ENCODE measurements at regions not wholly inside any gene's neighbourhood (a gene's known extent, or its start where the extent isn't known, plus 50 kb on each side); places are given as distances from the start of the nearest gene placed in this dataset.
"Not testable (repeated sequence)": the region's sequence is repeated elsewhere in the genome, so short reads cannot be mapped to it uniquely, and the experiment has no call there.

- H3K9ac ChIP-seq (ENCODE audit: low read depth in 1 of 2, low read length in 2 of 2) = no peak overlapping the region
- no peaks in the 10 kb centered on the region for H3K9me3 ChIP-seq (ENCODE audit: control insufficient read depth in 1 of 2, low read length in 2 of 2)
- H3K4me3 ChIP-seq (ENCODE audit: low read depth in 1 of 2, low read length in 2 of 2) = no peak overlapping the region
- no peak overlapping the region for H3K27ac ChIP-seq (ENCODE audit: low read depth, low read length)
- H3K4me1 ChIP-seq (ENCODE audit: control insufficient read depth in 1 of 2, insufficient read depth in 2 of 2, low read length in 2 of 2) = peaks cover 14 to 20% of the 10 kb centered on the region in 2 donors
- no peaks in the 10 kb centered on the region for H3K36me3 ChIP-seq (ENCODE audit: control insufficient read depth in 1 of 2, insufficient read depth in 2 of 2, low read length in 2 of 2)
- H3K27me3 ChIP-seq (ENCODE audit: control insufficient read depth in 1 of 2, insufficient read depth in 2 of 2, low read length in 2 of 2) = no peaks in the 10 kb centered on the region
Observed at GRCh38 chr10:21368022-21368582, 157.4 kb downstream of the SKIDA1 start.

- H3K4me1 ChIP-seq (ENCODE audit: control insufficient read depth in 1 of 2, insufficient read depth in 2 of 2, low read length in 2 of 2) = peaks cover 12 to 19% of the 10 kb centered on the region in 2 donors
- H3K9ac ChIP-seq (ENCODE audit: low read depth in 1 of 2, low read length in 2 of 2); H3K27me3 ChIP-seq (ENCODE audit: control insufficient read depth in 1 of 2, insufficient read depth in 2 of 2, low read length in 2 of 2); H3K4me3 ChIP-seq (ENCODE audit: low read depth in 1 of 2, low read length in 2 of 2); H3K9me3 ChIP-seq (ENCODE audit: control insufficient read depth in 1 of 2, low read length in 2 of 2); H3K36me3 ChIP-seq (ENCODE audit: control insufficient read depth in 1 of 2, insufficient read depth in 2 of 2, low read length in 2 of 2); H3K27ac ChIP-seq (ENCODE audit: low read depth, low read length): not testable (repeated sequence)
Observed at GRCh38 chr10:21366108-21366507, 159.4 kb downstream of the SKIDA1 start.

GRCh38 chr10:21364196-21365114 lies 161.0 kb downstream of the SKIDA1 start:
- Histone ChIP-seq H3K27me3 (ENCODE audit: control insufficient read depth in 1 of 2, insufficient read depth in 2 of 2, low read length in 2 of 2) (no peaks in the 10 kb centered on the region), H3K4me1 (ENCODE audit: control insufficient read depth in 1 of 2, insufficient read depth in 2 of 2, low read length in 2 of 2) (peaks cover 12 to 19% of the 10 kb centered on the region in 2 donors), H3K27ac (ENCODE audit: low read depth, low read length) (peak overlapping the region; percentile 17), H3K4me3 (ENCODE audit: low read depth in 1 of 2, low read length in 2 of 2) (no peak overlapping the region), H3K9ac (ENCODE audit: low read depth in 1 of 2, low read length in 2 of 2) (no peak overlapping the region), H3K36me3 (ENCODE audit: control insufficient read depth in 1 of 2, insufficient read depth in 2 of 2, low read length in 2 of 2) (no peaks in the 10 kb centered on the region), H3K9me3 (ENCODE audit: control insufficient read depth in 1 of 2, low read length in 2 of 2) (no peaks in the 10 kb centered on the region)

GRCh38 chr10:21363731-21364104 lies 161.8 kb downstream of the SKIDA1 start:
- Histone ChIP-seq H3K27ac (ENCODE audit: low read depth, low read length) (no peak overlapping the region), H3K9ac (ENCODE audit: low read depth in 1 of 2, low read length in 2 of 2) (no peak overlapping the region), H3K36me3 (ENCODE audit: control insufficient read depth in 1 of 2, insufficient read depth in 2 of 2, low read length in 2 of 2) (no peaks in the 10 kb centered on the region), H3K9me3 (ENCODE audit: control insufficient read depth in 1 of 2, low read length in 2 of 2) (no peaks in the 10 kb centered on the region), H3K4me1 (ENCODE audit: control insufficient read depth in 1 of 2, insufficient read depth in 2 of 2, low read length in 2 of 2) (peaks cover 12 to 19% of the 10 kb centered on the region in 2 donors), H3K4me3 (ENCODE audit: low read depth in 1 of 2, low read length in 2 of 2) (no peak overlapping the region), H3K27me3 (ENCODE audit: control insufficient read depth in 1 of 2, insufficient read depth in 2 of 2, low read length in 2 of 2) (no peaks in the 10 kb centered on the region)

- Histone ChIP-seq H3K4me1 (ENCODE audit: control insufficient read depth in 1 of 2, insufficient read depth in 2 of 2, low read length in 2 of 2) (peaks cover 12 to 19% of the 10 kb centered on the region in 2 donors), H3K27me3 (ENCODE audit: control insufficient read depth in 1 of 2, insufficient read depth in 2 of 2, low read length in 2 of 2) (no peaks in the 10 kb centered on the region), H3K27ac (ENCODE audit: low read depth, low read length) (no peak overlapping the region), H3K36me3 (ENCODE audit: control insufficient read depth in 1 of 2, insufficient read depth in 2 of 2, low read length in 2 of 2) (no peaks in the 10 kb centered on the region), H3K9me3 (ENCODE audit: control insufficient read depth in 1 of 2, low read length in 2 of 2) (no peaks in the 10 kb centered on the region), H3K4me3 (ENCODE audit: low read depth in 1 of 2, low read length in 2 of 2) (no peak overlapping the region), H3K9ac (ENCODE audit: low read depth in 1 of 2, low read length in 2 of 2) (no peak overlapping the region)
Observed at GRCh38 chr10:21363092-21363730, 162.3 kb downstream of the SKIDA1 start.

- Histone ChIP-seq H3K9ac (ENCODE audit: low read depth in 1 of 2, low read length in 2 of 2) (no peak overlapping the region), H3K4me1 (ENCODE audit: control insufficient read depth in 1 of 2, insufficient read depth in 2 of 2, low read length in 2 of 2) (peaks cover 4 to 13% of the 10 kb centered on the region in 2 donors), H3K27me3 (ENCODE audit: control insufficient read depth in 1 of 2, insufficient read depth in 2 of 2, low read length in 2 of 2) (no peaks in the 10 kb centered on the region), H3K27ac (ENCODE audit: low read depth, low read length) (no peak overlapping the region), H3K36me3 (ENCODE audit: control insufficient read depth in 1 of 2, insufficient read depth in 2 of 2, low read length in 2 of 2) (no peaks in the 10 kb centered on the region), H3K9me3 (ENCODE audit: control insufficient read depth in 1 of 2, low read length in 2 of 2) (no peaks in the 10 kb centered on the region), H3K4me3 (ENCODE audit: low read depth in 1 of 2, low read length in 2 of 2) (no peak overlapping the region)
Observed at GRCh38 chr10:21359202-21359601, 166.3 kb downstream of the SKIDA1 start.

- no peaks in the 10 kb centered on the region for H3K36me3 ChIP-seq (ENCODE audit: control insufficient read depth in 1 of 2, insufficient read depth in 2 of 2, low read length in 2 of 2)
- no peaks in the 10 kb centered on the region for H3K9me3 ChIP-seq (ENCODE audit: control insufficient read depth in 1 of 2, low read length in 2 of 2)
- H3K27ac ChIP-seq (ENCODE audit: low read depth, low read length) = no peak overlapping the region
- H3K4me1 ChIP-seq (ENCODE audit: control insufficient read depth in 1 of 2, insufficient read depth in 2 of 2, low read length in 2 of 2) = no peaks in the 10 kb centered on the region
- H3K27me3 ChIP-seq (ENCODE audit: control insufficient read depth in 1 of 2, insufficient read depth in 2 of 2, low read length in 2 of 2) = no peaks in the 10 kb centered on the region
- H3K4me3 ChIP-seq (ENCODE audit: low read depth in 1 of 2, low read length in 2 of 2) = no peak overlapping the region
- no peak overlapping the region for H3K9ac ChIP-seq (ENCODE audit: low read depth in 1 of 2, low read length in 2 of 2)
Observed at GRCh38 chr10:21355591-21356011, 169.9 kb downstream of the SKIDA1 start.

- H3K9ac ChIP-seq (ENCODE audit: low read depth in 1 of 2, low read length in 2 of 2) = no peak overlapping the region
- H3K36me3 ChIP-seq (ENCODE audit: control insufficient read depth in 1 of 2, insufficient read depth in 2 of 2, low read length in 2 of 2) = no peaks in the 10 kb centered on the region
- H3K9me3 ChIP-seq (ENCODE audit: control insufficient read depth in 1 of 2, low read length in 2 of 2) = no peaks in the 10 kb centered on the region
- H3K27me3 ChIP-seq (ENCODE audit: control insufficient read depth in 1 of 2, insufficient read depth in 2 of 2, low read length in 2 of 2) = no peaks in the 10 kb centered on the region
- no peak overlapping the region for H3K4me3 ChIP-seq (ENCODE audit: low read depth in 1 of 2, low read length in 2 of 2)
- no peaks in the 10 kb centered on the region for H3K4me1 ChIP-seq (ENCODE audit: control insufficient read depth in 1 of 2, insufficient read depth in 2 of 2, low read length in 2 of 2)
- H3K27ac ChIP-seq (ENCODE audit: low read depth, low read length) = no peak overlapping the region
Observed at GRCh38 chr10:21352886-21353285, 172.6 kb downstream of the SKIDA1 start.

- H3K4me1 ChIP-seq (ENCODE audit: control insufficient read depth in 1 of 2, insufficient read depth in 2 of 2, low read length in 2 of 2); H3K9ac ChIP-seq (ENCODE audit: low read depth in 1 of 2, low read length in 2 of 2); H3K4me3 ChIP-seq (ENCODE audit: low read depth in 1 of 2, low read length in 2 of 2); H3K36me3 ChIP-seq (ENCODE audit: control insufficient read depth in 1 of 2, insufficient read depth in 2 of 2, low read length in 2 of 2); H3K27ac ChIP-seq (ENCODE audit: low read depth, low read length); H3K27me3 ChIP-seq (ENCODE audit: control insufficient read depth in 1 of 2, insufficient read depth in 2 of 2, low read length in 2 of 2); H3K9me3 ChIP-seq (ENCODE audit: control insufficient read depth in 1 of 2, low read length in 2 of 2): not testable (repeated sequence)
Observed at GRCh38 chr10:21351594-21351993, 173.9 kb downstream of the SKIDA1 start.

- Histone ChIP-seq H3K27ac (ENCODE audit: low read depth, low read length) (no peak overlapping the region), H3K4me1 (ENCODE audit: control insufficient read depth in 1 of 2, insufficient read depth in 2 of 2, low read length in 2 of 2) (no peaks in the 10 kb centered on the region), H3K4me3 (ENCODE audit: low read depth in 1 of 2, low read length in 2 of 2) (no peak overlapping the region), H3K9me3 (ENCODE audit: control insufficient read depth in 1 of 2, low read length in 2 of 2) (no peaks in the 10 kb centered on the region), H3K9ac (ENCODE audit: low read depth in 1 of 2, low read length in 2 of 2) (no peak overlapping the region), H3K27me3 (ENCODE audit: control insufficient read depth in 1 of 2, insufficient read depth in 2 of 2, low read length in 2 of 2) (no peaks in the 10 kb centered on the region), H3K36me3 (ENCODE audit: control insufficient read depth in 1 of 2, insufficient read depth in 2 of 2, low read length in 2 of 2) (no peaks in the 10 kb centered on the region)
Observed at GRCh38 chr10:21349912-21350286, 175.6 kb downstream of the SKIDA1 start.

Measured in duodenal mucosa (tissue), 2 donors.